OCI-LY7 (cell line): ENCODE measurements at regions not wholly inside any gene's neighbourhood (a gene's known extent, or its start where the extent isn't known, plus 50 kb on each side); places are given as distances from the start of the nearest gene placed in this dataset.

Source experiments
- BruUV-seq: library from RNA; stranded (reverse); fragments of 400-500 nt; replicated peaks from 2 replicates; lab custom pipeline; 2021; lab: Mats Ljungman, UMichigan
- CTCF ChIA-PET: fragments of 300-600 bp; sonication (Branson Sonifier 250); formaldehyde crosslinking; loops from one replicate; lab custom pipeline; 2022; ENCODE audit warnings: antibody characterized with exemption; ENCODE audit not compliant: unreplicated experiment; lab: Charles Lee
- POLR2A ChIA-PET: fragments of 300-600 bp; sonication (Branson Sonifier 250); formaldehyde crosslinking; loops from one replicate; lab custom pipeline; 2022; ENCODE audit warnings: antibody characterized with exemption; lab: Charles Lee
- DNase-seq: peaks from one replicate; pipeline ENCODE4 v3.0.0-alpha.2; 2015; ENCODE audit warnings: low spot score
- H2AFZ ChIP-seq: fragments of 200-600 bp; sonication (generic), shearing (Covaris generic); 2 replicates; pipeline ENCODE4 v1.6.1; 2014; ENCODE audit warnings: mild to moderate bottlenecking, antibody characterized with exemption, low read length, moderate library complexity
- H3K27ac ChIP-seq: fragments of 200-600 bp; sonication (generic); 2 replicates; pipeline ENCODE4 v1.5.1; 2014; ENCODE audit warnings: mixed run types, low read depth, mild to moderate bottlenecking, moderate library complexity, low read length, inconsistent platforms; ENCODE audit not compliant: poor library complexity, severe bottlenecking
- H3K36me3 ChIP-seq: fragments of 200-600 bp; sonication (generic); 2 replicates; pipeline ENCODE4 v1.6.1; 2014; ENCODE audit warnings: mild to moderate bottlenecking, antibody characterized with exemption, low read length, moderate library complexity, mixed read lengths; ENCODE audit not compliant: insufficient read depth
- H3K4me1 ChIP-seq: fragments of 200-600 bp; sonication (generic); 2 replicates; pipeline ENCODE4 v1.5.1; 2014; ENCODE audit warnings: mild to moderate bottlenecking, low read length; ENCODE audit not compliant: insufficient read depth, poor library complexity, severe bottlenecking
- H3K4me2 ChIP-seq: fragments of 200-600 bp; sonication (generic); 2 replicates; pipeline ENCODE4 v1.6.1; 2014; ENCODE audit warnings: mild to moderate bottlenecking, low read length
- H3K4me3 ChIP-seq: fragments of 200-600 bp; sonication (generic); 2 replicates; pipeline ENCODE4 v1.5.1; 2014; ENCODE audit warnings: mild to moderate bottlenecking, low read depth, low read length; ENCODE audit not compliant: poor library complexity, severe bottlenecking
- H3K79me2 ChIP-seq: fragments of 200-600 bp; sonication (generic); 2 replicates; pipeline ENCODE4 v1.6.1; 2016; ENCODE audit warnings: low read depth, mild to moderate bottlenecking, low read length, moderate library complexity, mixed read lengths; ENCODE audit not compliant: insufficient read depth
- H3K9me2 ChIP-seq: fragments of 200-600 bp; sonication (generic); 2 replicates; pipeline ENCODE4 v1.6.1; 2016; ENCODE audit warnings: mild to moderate bottlenecking, low read length, mixed read lengths; ENCODE audit not compliant: insufficient read depth
- H3K9me3 ChIP-seq: fragments of 200-600 bp; sonication (generic); 2 replicates; pipeline ENCODE4 v1.6.1; 2014; ENCODE audit warnings: mild to moderate bottlenecking, mixed run types, low read length, mixed read lengths
- H4K20me1 ChIP-seq: fragments of 200-600 bp; sonication (generic); 2 replicates; pipeline ENCODE4 v1.6.1; 2014; ENCODE audit warnings: mild to moderate bottlenecking, antibody characterized with exemption, low read length, moderate library complexity, mixed read lengths; ENCODE audit not compliant: insufficient read depth
- CTCF ChIP-seq: fragments of 200-600 bp; sonication (generic); conservative IDR thresholded peaks from 2 replicates; pipeline ENCODE4 v1.5.1; 2014; ENCODE audit warnings: mild to moderate bottlenecking, antibody characterized with exemption, low read length, moderate library complexity, mixed read lengths
- EZH2phosphoT487 ChIP-seq: fragments of 200-600 bp; sonication (generic); IDR thresholded peaks from 2 replicates; pipeline ENCODE4 v1.6.1; 2018; ENCODE audit warnings: low read depth, borderline replicate concordance, mild to moderate bottlenecking, mixed run types, antibody characterized with exemption, low read length, moderate library complexity, mixed read lengths
- intact Hi-C: fragments of 100-400 bp; cut with micrococcal nuclease; formaldehyde crosslinking; loops from one replicate; pipeline ENCODE4 v1.10.0; 2022; ENCODE audit not compliant: unreplicated experiment

- Histone ChIP-seq H2AFZ (no peak overlapping the region), H3K79me2 (no peaks in the 10 kb centered on the region), H3K9me3 (no peaks in the 10 kb centered on the region), H3K36me3 (no peaks in the 10 kb centered on the region), H3K4me1 (no peaks in the 10 kb centered on the region), H3K4me2 (no peak overlapping the region), H3K4me3 (no peak overlapping the region), H4K20me1 (no peaks in the 10 kb centered on the region), H3K9me2 (no peaks in the 10 kb centered on the region), H3K27ac (no peak overlapping the region)
- BruUV-seq: no TSS peak
- TF ChIP-seq EZH2phosphoT487: no peak
- no peak for DNase-seq
- intact Hi-C loops: no loop called here
- CTCF ChIA-PET: no interaction called here
- POLR2A ChIA-PET: interaction anchor here (1.2 kb wide), 1 partner anchor 8 kb away, joined by 3 read pairs; no protein-coding TSS in a partner anchor
These were observed 162.9 kb upstream of the SLC25A13 start for GRCh38 chr7:96484845-96485244.

GRCh38 chr7:96484091-96484490, 162.2 kb upstream of the SLC25A13 start:
- BruUV-seq: no TSS peak
- no peaks in the 10 kb centered on the region for H3K9me2 ChIP-seq
- no peak overlapping the region for H3K4me2 ChIP-seq
- no peak for TF ChIP-seq CTCF
- no peak for TF ChIP-seq EZH2phosphoT487
- no peak overlapping the region for H2AFZ ChIP-seq
- no peaks in the 10 kb centered on the region for H3K4me1 ChIP-seq
- no peaks in the 10 kb centered on the region for H4K20me1 ChIP-seq
- H3K9me3 ChIP-seq: no peaks in the 10 kb centered on the region
- intact Hi-C loops: no loop called here
- ChIA-PET CTCF (no interaction called here), POLR2A (interaction anchor here (1.2 kb wide), 1 partner anchor 9 kb away, joined by 3 read pairs; no protein-coding TSS in a partner anchor)
- H3K79me2 ChIP-seq: no peaks in the 10 kb centered on the region
- H3K36me3 ChIP-seq: no peaks in the 10 kb centered on the region
- DNase-seq: no peak
- H3K27ac ChIP-seq: no peak overlapping the region
- no peak overlapping the region for H3K4me3 ChIP-seq

- BruUV-seq: no TSS peak
- Histone ChIP-seq H3K4me3 (no peak overlapping the region), H3K4me1 (no peaks in the 10 kb centered on the region), H3K9me2 (no peaks in the 10 kb centered on the region), H3K9me3 (no peaks in the 10 kb centered on the region), H3K4me2 (no peak overlapping the region), H4K20me1 (no peaks in the 10 kb centered on the region), H3K27ac (no peak overlapping the region), H3K36me3 (no peaks in the 10 kb centered on the region), H2AFZ (no peak overlapping the region), H3K79me2 (no peaks in the 10 kb centered on the region)
- no peak for DNase-seq
- intact Hi-C loops: no loop called here
- CTCF ChIA-PET: no interaction called here
- TF ChIP-seq CTCF: no peak
- TF ChIP-seq EZH2phosphoT487: no peak
- POLR2A ChIA-PET: no interaction called here
These were observed 159.9 kb upstream of the SLC25A13 start for GRCh38 chr7:96481796-96482195.
